Tibial artery (tissue), 4 donors: ENCODE measurements at regions not wholly inside any gene's neighbourhood (a gene's known extent, or its start where the extent isn't known, plus 50 kb on each side); places are given as distances from the start of the nearest gene placed in this dataset.

Experiments
- DNase-seq, 2 donors: peaks; one replicate each; pipeline ENCODE4 v3.0.0-alpha.2; 2019
- H3K27ac ChIP-seq, 2 donors: fragments of 200-600 bp; sonication (generic) in 1 of 2; 1 replicate in 1 of 2; 2 replicates in 1 of 2; pipeline ENCODE4 v1.5.1; 2018 to 2019; ENCODE audit warnings: mild to moderate bottlenecking in 1 of 2
- H3K27me3 ChIP-seq, 2 donors: fragments of 200-600 bp; sonication (generic) in 1 of 2; one replicate each; pipeline versions ENCODE4 v1.5.1 to v1.6.0; 2016 to 2019
- H3K36me3 ChIP-seq, 3 donors: fragments of 200-600 bp; sonication (generic) in 2 of 3; one replicate each; pipeline ENCODE4 v1.5.1; 2016 to 2019; ENCODE audit warnings: mild to moderate bottlenecking in 2 of 3
- H3K4me1 ChIP-seq, 4 donors: fragments of 200-600 bp; sonication (generic) in 2 of 4; 1 replicate in 3 of 4; 2 replicates in 1 of 4; pipeline ENCODE4 v1.5.1; 2016 to 2019
- H3K4me3 ChIP-seq, 2 donors: fragments of 200-600 bp; sonication (generic) in 1 of 2; 1 replicate in 1 of 2; 2 replicates in 1 of 2; pipeline ENCODE4 v1.5.1; 2018 to 2019; ENCODE audit warnings: mild to moderate bottlenecking in 2 of 2
- H3K9me3 ChIP-seq, 3 donors: fragments of 200-600 bp; sonication (generic) in 1 of 3; one replicate each; pipeline ENCODE4 v1.5.1; 2016 to 2019
- CTCF ChIP-seq, 2 experiments: fragments of 200-600 bp in 1 of 2; fragments of 450-650 bp in 1 of 2; IDR thresholded peaks; one replicate each; pipeline ENCODE4 v1.5.1; 2017 to 2019; ENCODE audit warnings: antibody characterized with exemption in 2 of 2, mild to moderate bottlenecking in 1 of 2, moderate library complexity in 1 of 2
- intact Hi-C: fragments of 100-400 bp; cut with DNase I; formaldehyde crosslinking; loops from one replicate; pipeline ENCODE4 v1.15.0; 2023; ENCODE audit warnings: low total_unique reads

GRCh38 chr1:115454837-115455511 is 116.9 kb upstream of the NGF start:
- TF ChIP-seq CTCF (IDR thresholded peaks at IDR 0.05): no peak
- H3K27me3 ChIP-seq: no peaks in the 10 kb centered on the region
- no peaks in the 10 kb centered on the region for H3K36me3 ChIP-seq
- H3K4me1 ChIP-seq: peaks cover 0 to 13% (median 5%) of the 10 kb centered on the region in 4 donors
- H3K9me3 ChIP-seq: no peaks in the 10 kb centered on the region
- H3K27ac ChIP-seq: no peak overlapping the region
- intact Hi-C loops: no loop called here
- no peak for DNase-seq
- no peak overlapping the region for H3K4me3 ChIP-seq

- intact Hi-C loops: no loop called here
- DNase-seq: no peak
- no peak overlapping the region for H3K4me3 ChIP-seq
- TF ChIP-seq CTCF (IDR thresholded peaks at IDR 0.05): no peak
- H3K27ac ChIP-seq: no peak overlapping the region
- no peaks in the 10 kb centered on the region for H3K9me3 ChIP-seq
- H3K27me3 ChIP-seq: no peaks in the 10 kb centered on the region
- no peaks in the 10 kb centered on the region for H3K36me3 ChIP-seq
- peaks cover 0 to 13% (median 5%) of the 10 kb centered on the region in 4 donors for H3K4me1 ChIP-seq
Observed at GRCh38 chr1:115453666-115454065, 115.6 kb upstream of the NGF start.

- Histone ChIP-seq H3K27ac (no peak overlapping the region), H3K4me1 (peaks cover 0 to 13% (median 5%) of the 10 kb centered on the region in 4 donors), H3K27me3 (no peaks in the 10 kb centered on the region), H3K4me3 (no peak overlapping the region), H3K36me3 (no peaks in the 10 kb centered on the region), H3K9me3 (no peaks in the 10 kb centered on the region)
- DNase-seq: no peak
- intact Hi-C loops: no loop called here
- no peak for TF ChIP-seq CTCF (IDR thresholded peaks at IDR 0.05)
Observed at GRCh38 chr1:115452600-115453329, 114.7 kb upstream of the NGF start.

GRCh38 chr1:115450501-115451040 is 112.5 kb upstream of the NGF start:
- H3K27ac ChIP-seq: no peak overlapping the region
- DNase-seq: no peak
- H3K4me1 ChIP-seq: no peaks in the 10 kb centered on the region
- H3K9me3 ChIP-seq: no peaks in the 10 kb centered on the region
- H3K4me3 ChIP-seq: no peak overlapping the region
- no peak for TF ChIP-seq CTCF (IDR thresholded peaks at IDR 0.05)
- no peaks in the 10 kb centered on the region for H3K36me3 ChIP-seq
- intact Hi-C loops: no loop called here
- no peaks in the 10 kb centered on the region for H3K27me3 ChIP-seq

- intact Hi-C loops: no loop called here
- DNase-seq: no peak
- H3K36me3 ChIP-seq: no peaks in the 10 kb centered on the region
- no peak for TF ChIP-seq CTCF (IDR thresholded peaks at IDR 0.05)
- H3K4me1 ChIP-seq: no peaks in the 10 kb centered on the region
- no peak overlapping the region for H3K27ac ChIP-seq
- no peaks in the 10 kb centered on the region for H3K27me3 ChIP-seq
- H3K9me3 ChIP-seq: no peaks in the 10 kb centered on the region
- no peak overlapping the region for H3K4me3 ChIP-seq
Observed at GRCh38 chr1:115448282-115449044, 110.4 kb upstream of the NGF start.
